ENCODE measurements at regions not wholly inside any gene's neighbourhood (a gene's known extent, or its start where the extent isn't known, plus 50 kb on each side); places are given as distances from the start of the nearest gene placed in this dataset.

GRCh38 chr6:56311533-56312448 lies 64.4 kb upstream of the COL21A1 start:
- TF ChIP-seq CTCF (conservative IDR thresholded peaks at IDR 0.05; ENCODE audit: low read length) (no peak), EZH2phosphoT487 (IDR thresholded peaks at IDR 0.05; ENCODE audit: borderline replicate concordance) (no peak)

Measured in Loucy (cell line).